ENCODE measurements at regions not wholly inside any gene's neighbourhood (a gene's known extent, or its start where the extent isn't known, plus 50 kb on each side); places are given as distances from the start of the nearest gene placed in this dataset.

DNA sequence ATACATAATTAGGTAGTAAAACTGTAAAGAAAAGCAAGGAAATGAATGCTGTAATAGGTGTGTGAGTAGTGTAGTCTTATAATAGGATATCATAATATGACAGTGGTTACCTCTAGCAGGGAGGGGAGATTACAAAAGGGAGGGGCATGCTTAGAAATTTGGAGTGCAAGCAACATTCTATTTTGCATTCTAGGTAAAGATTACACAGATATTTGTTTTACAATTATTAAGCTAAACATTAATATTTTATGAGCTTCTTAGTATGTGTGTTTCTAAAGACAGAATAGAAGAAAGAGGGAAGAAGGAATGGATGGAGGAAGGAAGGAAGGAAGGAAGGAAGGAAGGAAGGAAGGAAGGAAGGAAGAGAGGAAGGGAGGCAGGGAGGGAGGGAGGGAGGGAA is 177.9 kb downstream of the PAX3 start:
- no peak for TF ChIP-seq CTCF (IDR thresholded peaks at IDR 0.05)
- Histone ChIP-seq H3K27ac (no peak overlapping the region), H3K4me3 (no peak overlapping the region)
- DNase-seq (ENCODE audit: low spot score), result no peak

GRCh38 chr2:222115296-222115695 is 183.5 kb downstream of the PAX3 start:
- Histone ChIP-seq H3K27ac (no peak overlapping the region), H3K4me3 (no peak overlapping the region)
- no peak for DNase-seq (ENCODE audit: low spot score)
- no peak for TF ChIP-seq CTCF (IDR thresholded peaks at IDR 0.05)

DNA sequence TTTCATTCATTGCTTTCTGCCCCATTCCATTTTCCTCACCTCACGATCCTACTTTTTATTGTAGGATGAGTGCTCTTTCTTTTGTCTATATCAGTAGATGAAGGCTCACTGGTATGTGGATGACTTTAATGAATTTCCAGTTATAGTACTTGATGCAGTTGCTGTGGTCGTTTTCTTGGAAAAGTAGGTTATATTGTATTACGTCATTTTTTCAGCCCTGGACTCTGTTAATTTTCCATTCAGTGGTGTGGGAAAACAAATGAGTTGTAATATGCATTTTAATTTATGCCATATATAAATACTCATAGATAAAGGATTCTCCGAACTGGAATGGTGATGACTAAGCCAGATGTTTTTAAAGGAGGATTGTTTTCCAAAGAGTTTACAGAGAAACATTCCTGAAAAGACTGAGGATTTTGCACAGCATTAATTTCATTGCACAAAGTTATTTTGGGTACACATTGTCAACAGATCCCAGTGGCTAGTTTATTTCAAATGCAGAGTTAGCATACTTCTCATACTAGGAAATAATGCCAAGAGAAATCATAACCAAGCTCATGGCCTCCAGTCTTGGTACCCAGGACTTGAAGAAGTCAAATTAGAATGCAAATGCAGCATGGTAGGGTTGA is 189.7 kb downstream of the PAX3 start:
- TF ChIP-seq CTCF (IDR thresholded peaks at IDR 0.05), result no peak
- no peak for DNase-seq (ENCODE audit: low spot score)

GRCh38 chr2:222108497-222108896 is 190.3 kb downstream of the PAX3 start:
- no peak for TF ChIP-seq CTCF (IDR thresholded peaks at IDR 0.05)

More for the DNA sequence above, 189.7 kb downstream of the PAX3 start:
- Histone ChIP-seq H3K4me3 (no peak overlapping the region), H3K27ac (no peak overlapping the region)

DNA sequence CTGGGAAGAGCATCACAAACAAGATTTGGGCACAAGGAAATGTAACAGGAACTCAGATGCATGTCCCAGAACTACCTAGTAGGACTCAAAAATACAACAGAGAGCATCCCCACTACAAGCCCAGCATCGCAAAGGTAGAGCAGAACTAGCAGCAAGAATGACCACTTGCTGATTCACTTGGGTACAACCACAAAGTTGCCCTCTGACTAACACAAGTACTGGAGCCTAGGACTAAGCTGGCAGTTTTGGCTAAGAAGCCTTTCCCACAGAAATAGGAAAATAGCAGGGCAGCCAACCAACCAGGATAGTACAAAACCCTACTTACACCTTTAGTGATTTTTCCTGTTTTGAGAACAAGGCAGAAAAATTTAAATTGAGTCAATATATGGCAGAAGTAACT is 193.8 kb downstream of the PAX3 start:
- no peak for DNase-seq (ENCODE audit: low spot score)
- no peak overlapping the region for H3K27ac ChIP-seq
- no peak for TF ChIP-seq CTCF (IDR thresholded peaks at IDR 0.05)
- H3K4me3 ChIP-seq, result no peak overlapping the region

More at GRCh38 chr2:222108497-222108896, 190.3 kb downstream of the PAX3 start:
- no peak for DNase-seq (ENCODE audit: low spot score)
- H3K27ac ChIP-seq, result no peak overlapping the region
- H3K4me3 ChIP-seq, result no peak overlapping the region

DNA sequence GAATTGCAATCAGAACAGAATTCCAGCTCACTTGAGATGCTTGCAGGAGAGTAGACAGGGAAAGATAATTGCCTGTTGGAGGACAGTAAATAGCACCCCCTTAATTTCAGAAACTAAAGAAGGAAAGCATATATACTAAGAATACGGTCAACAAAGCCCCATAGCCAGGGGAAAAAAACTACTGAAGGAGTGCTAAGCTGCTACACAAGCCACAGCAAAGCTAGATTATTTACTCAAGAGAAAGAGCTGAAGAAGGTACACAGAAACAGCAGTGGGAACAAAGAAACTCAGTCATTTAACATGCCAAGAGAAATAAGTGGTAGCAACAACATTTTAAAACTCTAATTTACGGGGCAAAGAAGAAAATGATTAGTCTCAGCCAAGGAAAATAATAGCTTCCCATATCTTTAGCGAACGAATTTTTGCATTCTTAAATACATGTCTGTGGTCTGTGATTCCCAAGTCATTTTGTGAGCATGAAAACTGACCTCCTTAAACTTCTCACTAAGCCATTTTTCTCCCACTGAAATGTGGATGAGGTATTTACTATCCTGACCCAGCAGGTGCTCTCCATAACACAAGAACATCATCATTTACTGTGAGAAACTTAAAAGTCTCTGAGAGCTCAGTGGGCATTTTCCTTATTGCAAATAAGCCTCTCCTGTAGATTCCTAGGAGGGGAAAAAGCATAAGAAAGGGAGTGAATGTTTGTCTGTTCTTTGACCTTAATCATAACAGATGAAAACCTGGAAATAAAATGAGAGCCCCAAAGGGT is 196.0 kb downstream of the PAX3 start:
- no peak for DNase-seq (ENCODE audit: low spot score)
- no peak for TF ChIP-seq CTCF (IDR thresholded peaks at IDR 0.05)
- H3K4me3 ChIP-seq, result no peak overlapping the region
- H3K27ac ChIP-seq, result no peak overlapping the region

Measured in coronary artery (tissue), 2 donors.